ENCODE measurements at regions not wholly inside any gene's neighbourhood (a gene's known extent, or its start where the extent isn't known, plus 50 kb on each side); places are given as distances from the start of the nearest gene placed in this dataset.

DNA sequence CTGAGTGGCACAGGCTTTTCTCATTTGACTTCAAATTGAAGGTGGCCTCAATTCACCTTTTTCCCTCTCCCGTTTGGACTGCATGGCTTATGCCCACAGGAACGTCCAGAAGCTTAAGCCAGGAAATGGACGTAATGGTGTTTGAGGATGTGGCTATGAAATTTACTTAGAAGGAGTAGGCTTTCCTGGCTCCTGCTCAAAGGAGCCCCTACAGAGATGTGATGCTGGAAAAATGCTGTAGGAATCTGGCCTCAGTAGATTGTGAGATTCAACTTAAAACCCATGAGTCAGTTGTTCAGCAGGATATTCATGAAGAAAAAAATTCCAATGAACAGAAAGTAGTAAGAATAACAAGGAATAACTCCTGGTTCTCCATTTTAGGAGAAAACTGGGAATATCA, 129.0 kb downstream of the ICOS start:
- ChIA-PET POLR2A (no interaction called here), CTCF (no interaction called here)
- Mint-ChIP-seq H3K27ac (no peak overlapping the region), H3K27me3 (peaks cover 4% of the 10 kb centered on the region), H3K36me3 (ENCODE audit: low read depth) (no peaks in the 10 kb centered on the region), H3K4me3 (no peak overlapping the region), H3K9me3 (no peaks in the 10 kb centered on the region), H3K4me1 (no peaks in the 10 kb centered on the region)
- intact Hi-C loops (cut with micrococcal nuclease), result no loop called here
- ATAC-seq (ENCODE audit: low read depth) (no peak), DNase-seq (no peak)
- TF ChIP-seq, protein P1, sequence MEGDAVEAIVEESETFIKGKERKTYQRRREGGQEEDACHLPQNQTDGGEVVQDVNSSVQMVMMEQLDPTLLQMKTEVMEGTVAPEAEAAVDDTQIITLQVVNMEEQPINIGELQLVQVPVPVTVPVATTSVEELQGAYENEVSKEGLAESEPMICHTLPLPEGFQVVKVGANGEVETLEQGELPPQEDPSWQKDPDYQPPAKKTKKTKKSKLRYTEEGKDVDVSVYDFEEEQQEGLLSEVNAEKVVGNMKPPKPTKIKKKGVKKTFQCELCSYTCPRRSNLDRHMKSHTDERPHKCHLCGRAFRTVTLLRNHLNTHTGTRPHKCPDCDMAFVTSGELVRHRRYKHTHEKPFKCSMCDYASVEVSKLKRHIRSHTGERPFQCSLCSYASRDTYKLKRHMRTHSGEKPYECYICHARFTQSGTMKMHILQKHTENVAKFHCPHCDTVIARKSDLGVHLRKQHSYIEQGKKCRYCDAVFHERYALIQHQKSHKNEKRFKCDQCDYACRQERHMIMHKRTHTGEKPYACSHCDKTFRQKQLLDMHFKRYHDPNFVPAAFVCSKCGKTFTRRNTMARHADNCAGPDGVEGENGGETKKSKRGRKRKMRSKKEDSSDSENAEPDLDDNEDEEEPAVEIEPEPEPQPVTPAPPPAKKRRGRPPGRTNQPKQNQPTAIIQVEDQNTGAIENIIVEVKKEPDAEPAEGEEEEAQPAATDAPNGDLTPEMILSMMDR (IDR thresholded peaks at IDR 0.05), result no peak

DNA sequence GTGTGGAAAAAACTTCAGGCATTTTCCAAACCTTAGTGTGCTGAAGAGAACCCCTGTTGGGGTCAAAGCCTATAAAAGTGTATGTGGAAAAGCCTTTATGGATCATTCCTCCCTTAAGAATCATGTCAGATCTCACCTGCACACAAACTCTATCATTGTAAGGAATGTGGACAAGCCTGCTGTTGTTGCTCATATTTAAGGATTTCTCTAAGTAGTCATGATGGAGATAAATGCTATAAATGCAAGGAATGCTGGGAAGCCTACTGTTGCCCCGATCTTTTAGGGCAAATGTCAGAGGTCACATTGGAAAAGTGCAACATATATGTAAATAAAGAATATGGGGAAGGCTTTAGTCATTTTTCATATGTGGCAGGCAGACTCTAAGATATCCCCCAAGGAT, 129.5 kb downstream of the ICOS start:
- ATAC-seq (ENCODE audit: low read depth) (no peak), DNase-seq (no peak)
- Mint-ChIP-seq H3K4me1 (no peaks in the 10 kb centered on the region), H3K27ac (no peak overlapping the region), H3K36me3 (ENCODE audit: low read depth) (no peaks in the 10 kb centered on the region), H3K9me3 (no peaks in the 10 kb centered on the region), H3K27me3 (peaks cover 4% of the 10 kb centered on the region), H3K4me3 (no peak overlapping the region)
- intact Hi-C loops (cut with micrococcal nuclease), result no loop called here
- TF ChIP-seq, protein P1 (IDR thresholded peaks at IDR 0.05), result no peak
- POLR2A ChIA-PET, result no interaction called here
- CTCF ChIA-PET, result no interaction called here

DNA sequence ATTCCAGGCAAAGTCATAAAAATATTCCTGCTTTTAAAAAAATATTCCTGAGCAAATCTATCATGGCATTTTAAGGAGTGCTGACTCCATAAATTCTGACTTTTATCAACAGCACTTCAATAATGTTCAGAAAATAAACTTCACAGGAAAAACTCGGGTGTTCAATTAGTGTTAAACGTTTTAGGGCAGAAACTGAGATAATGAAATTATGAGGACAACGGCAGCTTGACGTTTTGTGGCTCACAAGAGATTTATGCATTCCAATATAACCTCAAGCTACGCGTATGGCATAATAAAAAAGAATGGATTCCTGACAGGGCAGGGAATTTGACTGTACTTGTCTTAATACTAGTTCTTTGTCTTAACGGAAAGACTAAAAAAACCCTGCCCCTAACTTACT, 133.2 kb downstream of the ICOS start:
- Mint-ChIP-seq H3K36me3 (ENCODE audit: low read depth) (no peaks in the 10 kb centered on the region), H3K4me3 (no peak overlapping the region), H3K4me1 (no peaks in the 10 kb centered on the region), H3K9me3 (no peaks in the 10 kb centered on the region), H3K27ac (no peak overlapping the region), H3K27me3 (peaks cover 4% of the 10 kb centered on the region)
- DNase-seq (no peak), ATAC-seq (ENCODE audit: low read depth) (no peak)
- intact Hi-C loops (cut with micrococcal nuclease), result no loop called here
- TF ChIP-seq, protein P1 (IDR thresholded peaks at IDR 0.05), result no peak
- ChIA-PET CTCF (no interaction called here), POLR2A (no interaction called here)

DNA sequence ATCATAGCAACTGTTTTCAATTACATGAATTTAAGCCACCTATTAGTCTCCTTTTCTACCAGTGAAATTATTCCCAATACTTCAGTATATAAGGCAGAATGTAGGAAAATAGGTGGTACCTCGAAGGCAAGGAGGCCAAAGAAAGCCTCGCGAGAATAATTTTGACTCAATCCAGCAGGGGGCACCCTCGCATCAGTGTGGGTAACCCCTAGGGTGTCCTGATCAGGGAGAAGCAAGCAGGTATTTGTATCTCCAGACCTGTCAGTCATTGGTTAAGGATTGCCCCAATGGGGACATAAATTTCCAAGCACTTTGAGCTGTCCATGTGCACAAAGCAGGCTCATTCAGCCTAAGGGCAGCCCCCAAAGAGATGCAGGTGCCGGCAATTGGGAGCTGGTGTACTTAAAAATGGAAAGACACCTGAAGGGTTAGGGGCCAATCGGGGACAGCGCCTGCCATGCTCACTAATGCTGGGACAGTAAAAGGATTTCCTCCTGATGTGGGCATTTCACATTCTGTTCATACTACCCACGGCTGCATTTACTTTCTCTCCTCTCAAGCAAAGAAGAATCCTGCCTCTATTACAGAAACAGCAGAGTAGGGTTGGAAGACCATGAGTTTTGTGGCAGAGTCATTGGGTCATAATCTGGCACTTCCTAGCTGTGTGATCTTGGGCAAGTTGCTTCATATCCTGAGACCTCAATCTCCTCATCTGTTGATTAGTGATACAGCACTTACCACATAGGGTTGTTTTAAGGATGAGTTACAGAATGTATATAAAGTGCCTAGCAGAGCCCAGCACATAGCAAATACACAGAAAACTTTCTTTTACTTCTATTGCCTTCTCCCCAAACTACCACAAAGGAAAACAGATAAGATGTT, 136.1 kb downstream of the ICOS start:
- H3K9me3 Mint-ChIP-seq, result no peaks in the 10 kb centered on the region
- no peak overlapping the region for H3K4me3 Mint-ChIP-seq
- TF ChIP-seq, protein P1 (IDR thresholded peaks at IDR 0.05), result no peak
- ChIA-PET CTCF (no interaction called here), POLR2A (no interaction called here)
- H3K27ac Mint-ChIP-seq, result no peak overlapping the region
- ATAC-seq (ENCODE audit: low read depth) (no peak), DNase-seq (no peak)
- no peaks in the 10 kb centered on the region for H3K4me1 Mint-ChIP-seq
- H3K36me3 Mint-ChIP-seq (ENCODE audit: low read depth), result no peaks in the 10 kb centered on the region
- peaks cover 2% of the 10 kb centered on the region for H3K27me3 Mint-ChIP-seq
- intact Hi-C loops (cut with micrococcal nuclease), result no loop called here

DNA sequence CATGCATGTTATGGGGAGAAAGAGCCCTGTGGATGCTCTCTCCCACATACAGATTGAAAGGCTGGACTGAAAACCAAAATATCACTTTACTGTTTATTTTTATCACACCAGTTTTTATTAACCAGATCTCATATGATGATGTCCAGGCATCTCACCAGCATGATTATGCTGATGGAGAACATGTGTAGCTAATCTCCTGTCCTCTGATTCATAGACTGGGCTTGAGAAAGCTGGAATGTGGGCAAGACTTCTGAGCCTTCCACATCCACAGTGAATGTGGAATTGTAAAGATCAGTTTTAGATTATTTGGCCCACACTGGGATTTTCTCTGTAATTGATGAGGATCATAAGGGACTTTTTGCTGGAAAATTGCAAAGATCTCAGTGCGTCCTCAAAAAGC, 137.9 kb downstream of the ICOS start:
- H3K9me3 Mint-ChIP-seq, result no peaks in the 10 kb centered on the region
- H3K27ac Mint-ChIP-seq, result no peak overlapping the region
- no peaks in the 10 kb centered on the region for H3K4me1 Mint-ChIP-seq
- ATAC-seq (ENCODE audit: low read depth) (no peak), DNase-seq (no peak)
- H3K36me3 Mint-ChIP-seq (ENCODE audit: low read depth), result no peaks in the 10 kb centered on the region
- H3K4me3 Mint-ChIP-seq, result no peak overlapping the region
- TF ChIP-seq, protein P1 (IDR thresholded peaks at IDR 0.05), result no peak
- POLR2A ChIA-PET, result no interaction called here
- intact Hi-C loops (cut with micrococcal nuclease), result no loop called here
- H3K27me3 Mint-ChIP-seq, result peaks cover 6% of the 10 kb centered on the region
- CTCF ChIA-PET, result no interaction called here
